ENCODE measurements at regions not wholly inside any gene's neighbourhood (a gene's known extent, or its start where the extent isn't known, plus 50 kb on each side); places are given as distances from the start of the nearest gene placed in this dataset.
"Not testable (repeated sequence)": the region's sequence is repeated elsewhere in the genome, so short reads cannot be mapped to it uniquely, and the experiment has no call there.

- DNase-seq: not testable (repeated sequence)
These were observed 388.3 kb downstream of the PRELID2 start for GRCh38 chr5:145446875-145447274.

- no peak for DNase-seq
These were observed 388.7 kb downstream of the PRELID2 start for GRCh38 chr5:145446412-145446811.

- no peak for DNase-seq
These were observed 390.1 kb downstream of the PRELID2 start for GRCh38 chr5:145445027-145445426.

- no peak for DNase-seq
These were observed 391.2 kb downstream of the PRELID2 start for GRCh38 chr5:145443964-145444363.

- no peak for DNase-seq
These were observed 391.8 kb downstream of the PRELID2 start for GRCh38 chr5:145443366-145443765.

GRCh38 chr5:145442661-145443060 lies 392.5 kb downstream of the PRELID2 start:
- not testable (repeated sequence) for DNase-seq

- no peak for DNase-seq
These were observed 393.9 kb downstream of the PRELID2 start for GRCh38 chr5:145441228-145441627.

GRCh38 chr5:145437627-145438026 lies 397.5 kb downstream of the PRELID2 start:
- DNase-seq: no peak

- DNase-seq: no peak
These were observed 402.1 kb downstream of the PRELID2 start for GRCh38 chr5:145433077-145433476.

- DNase-seq: no peak
These were observed 406.0 kb downstream of the PRELID2 start for GRCh38 chr5:145429170-145429569.

GRCh38 chr5:145408048-145408341 lies 427.1 kb downstream of the PRELID2 start:
- no peak for DNase-seq

- no peak for DNase-seq
These were observed 427.7 kb downstream of the PRELID2 start for GRCh38 chr5:145407300-145408047.

GRCh38 chr5:145403992-145404391 lies 431.1 kb downstream of the PRELID2 start:
- DNase-seq: no peak

GRCh38 chr5:145396888-145397287 lies 438.3 kb downstream of the PRELID2 start:
- DNase-seq: no peak

- not testable (repeated sequence) for DNase-seq
These were observed 440.0 kb downstream of the PRELID2 start for GRCh38 chr5:145395151-145395550.

GRCh38 chr5:145393426-145393825 lies 441.7 kb downstream of the PRELID2 start:
- DNase-seq: no peak

GRCh38 chr5:145389047-145389446 lies 446.1 kb downstream of the PRELID2 start:
- no peak for DNase-seq

GRCh38 chr5:145385276-145385675 lies 449.9 kb downstream of the PRELID2 start:
- no peak for DNase-seq

- peak; percentile 41 for DNase-seq
These were observed 456.9 kb downstream of the PRELID2 start for GRCh38 chr5:145378226-145378625.

- no peak for DNase-seq
These were observed 459.6 kb downstream of the PRELID2 start for GRCh38 chr5:145375521-145375920.

- peak; percentile 19 for DNase-seq
These were observed 469.7 kb downstream of the PRELID2 start for GRCh38 chr5:145365464-145365863.

GRCh38 chr5:145362266-145362665 lies 472.9 kb downstream of the PRELID2 start:
- peak; percentile 91 for DNase-seq

GRCh38 chr5:145360936-145361335 lies 474.2 kb downstream of the PRELID2 start:
- peak; percentile 47 for DNase-seq

- DNase-seq: peak; percentile 96
These were observed 484.6 kb downstream of the PRELID2 start for GRCh38 chr5:145350513-145350912.

GRCh38 chr5:145347026-145347616 lies 488.0 kb downstream of the PRELID2 start:
- peak; percentile 54 for DNase-seq
